Calu3 (cell line): ENCODE measurements at regions not wholly inside any gene's neighbourhood (a gene's known extent, or its start where the extent isn't known, plus 50 kb on each side); places are given as distances from the start of the nearest gene placed in this dataset.

ENCODE experiments used
- BruUV-seq: library from RNA; stranded (reverse); fragments of 400-500 nt; replicated peaks from 2 replicates; lab custom pipeline; 2021; lab: Mats Ljungman, UMichigan
- CTCF ChIA-PET: fragments of 300-600 bp; sonication (Branson Sonifier 250); formaldehyde crosslinking; loops from one replicate; lab custom pipeline; 2022; ENCODE audit warnings: antibody characterized with exemption; lab: Charles Lee
- DNase-seq: peaks from one replicate; pipeline ENCODE4 v3.0.0; 2022
- H3K27ac Mint-ChIP-seq: one replicate; pipeline ENCODE4 v1.8.0; 2022; ENCODE audit warnings: mixed read lengths; ENCODE audit not compliant: unreplicated experiment
- H3K27me3 Mint-ChIP-seq: one replicate; pipeline ENCODE4 v1.8.0; 2022; ENCODE audit warnings: mixed read lengths; ENCODE audit not compliant: unreplicated experiment
- H3K36me3 Mint-ChIP-seq: one replicate; pipeline ENCODE4 v1.8.0; 2022; ENCODE audit warnings: mild to moderate bottlenecking, moderate library complexity, mixed read lengths; ENCODE audit not compliant: insufficient read depth, unreplicated experiment
- H3K4me1 Mint-ChIP-seq: one replicate; pipeline ENCODE4 v1.8.0; 2022; ENCODE audit warnings: mild to moderate bottlenecking, low read depth, mixed read lengths; ENCODE audit not compliant: unreplicated experiment
- H3K4me3 Mint-ChIP-seq: one replicate; pipeline ENCODE4 v1.8.0; 2022; ENCODE audit warnings: mild to moderate bottlenecking, low read depth, moderate library complexity, mixed read lengths; ENCODE audit not compliant: unreplicated experiment
- H3K9me3 Mint-ChIP-seq: one replicate; pipeline ENCODE4 v1.8.0; 2022; ENCODE audit warnings: low read depth, mixed read lengths; ENCODE audit not compliant: unreplicated experiment
- intact Hi-C: fragments of 100-400 bp; cut with micrococcal nuclease; formaldehyde crosslinking; loops from one replicate; pipeline ENCODE4 v1.10.0; 2022; ENCODE audit not compliant: unreplicated experiment
- TF ChIP-seq, protein P1 (sequence below): fragments of 200-600 bp; IDR thresholded peaks from one replicate; pipeline ENCODE4 v1.8.0; 2022; ENCODE audit warnings: antibody characterized with exemption; ENCODE audit not compliant: unreplicated experiment

GRCh38 chr3:9310043-9310442 is 52.8 kb upstream of the THUMPD3 start:
- no peak for DNase-seq
- Mint-ChIP-seq H3K9me3 (no peaks in the 10 kb centered on the region), H3K36me3 (no peaks in the 10 kb centered on the region), H3K27ac (no peak overlapping the region), H3K27me3 (no peaks in the 10 kb centered on the region), H3K4me1 (peaks cover 14% of the 10 kb centered on the region), H3K4me3 (no peak overlapping the region)
- CTCF ChIA-PET, result interaction anchor here (0.6 kb wide), 1 partner anchor 45 kb away, joined by 3 read pairs; no protein-coding TSS in a partner anchor
- no TSS peak for BruUV-seq
- intact Hi-C loops, result no loop called here
- TF ChIP-seq, protein P1, sequence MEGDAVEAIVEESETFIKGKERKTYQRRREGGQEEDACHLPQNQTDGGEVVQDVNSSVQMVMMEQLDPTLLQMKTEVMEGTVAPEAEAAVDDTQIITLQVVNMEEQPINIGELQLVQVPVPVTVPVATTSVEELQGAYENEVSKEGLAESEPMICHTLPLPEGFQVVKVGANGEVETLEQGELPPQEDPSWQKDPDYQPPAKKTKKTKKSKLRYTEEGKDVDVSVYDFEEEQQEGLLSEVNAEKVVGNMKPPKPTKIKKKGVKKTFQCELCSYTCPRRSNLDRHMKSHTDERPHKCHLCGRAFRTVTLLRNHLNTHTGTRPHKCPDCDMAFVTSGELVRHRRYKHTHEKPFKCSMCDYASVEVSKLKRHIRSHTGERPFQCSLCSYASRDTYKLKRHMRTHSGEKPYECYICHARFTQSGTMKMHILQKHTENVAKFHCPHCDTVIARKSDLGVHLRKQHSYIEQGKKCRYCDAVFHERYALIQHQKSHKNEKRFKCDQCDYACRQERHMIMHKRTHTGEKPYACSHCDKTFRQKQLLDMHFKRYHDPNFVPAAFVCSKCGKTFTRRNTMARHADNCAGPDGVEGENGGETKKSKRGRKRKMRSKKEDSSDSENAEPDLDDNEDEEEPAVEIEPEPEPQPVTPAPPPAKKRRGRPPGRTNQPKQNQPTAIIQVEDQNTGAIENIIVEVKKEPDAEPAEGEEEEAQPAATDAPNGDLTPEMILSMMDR, result no peak

GRCh38 chr3:9311228-9311627 is 51.6 kb upstream of the THUMPD3 start:
- CTCF ChIA-PET, result interaction anchor here (1.2 kb wide), 1 partner anchor 7 kb away, joined by 3 read pairs; no protein-coding TSS in a partner anchor

More at GRCh38 chr3:9311228-9311627, 51.6 kb upstream of the THUMPD3 start:
- intact Hi-C loops, result no loop called here
- Mint-ChIP-seq H3K27ac (no peak overlapping the region), H3K4me1 (peaks cover 18% of the 10 kb centered on the region), H3K36me3 (no peaks in the 10 kb centered on the region), H3K4me3 (no peak overlapping the region), H3K9me3 (no peaks in the 10 kb centered on the region), H3K27me3 (no peaks in the 10 kb centered on the region)
- no TSS peak for BruUV-seq
- DNase-seq, result no peak
- TF ChIP-seq, protein P1, result no peak
